Fibroblast of skin of right biceps (primary cell): ENCODE measurements at regions not wholly inside any gene's neighbourhood (a gene's known extent, or its start where the extent isn't known, plus 50 kb on each side); places are given as distances from the start of the nearest gene placed in this dataset.
"Not testable (repeated sequence)": the region's sequence is repeated elsewhere in the genome, so short reads cannot be mapped to it uniquely, and the experiment has no call there.

ENCODE experiments used
- DNase-seq: peaks from one replicate; pipeline ENCODE4 v3.0.0-alpha.2; 2013

DNA sequence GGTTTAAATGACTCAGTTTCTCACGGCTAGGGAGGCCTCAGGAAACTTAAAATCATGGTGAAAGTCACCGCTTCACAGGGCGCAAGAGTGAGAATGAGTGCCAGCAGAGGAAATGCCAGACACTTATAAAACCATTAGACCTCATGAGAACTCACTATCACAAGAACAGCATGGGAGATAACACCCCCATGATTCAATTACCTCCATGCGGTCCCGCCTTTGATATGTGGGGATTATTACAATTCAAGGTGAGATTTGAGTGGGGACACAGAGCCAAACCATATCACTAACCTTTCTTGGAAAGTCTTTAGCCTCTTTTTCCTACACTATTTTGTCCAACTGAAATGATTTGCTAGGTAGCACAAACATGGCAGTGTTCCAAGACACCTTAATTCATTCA, 533.9 kb upstream of the NUDT12 start:
- DNase-seq, result no peak

DNA sequence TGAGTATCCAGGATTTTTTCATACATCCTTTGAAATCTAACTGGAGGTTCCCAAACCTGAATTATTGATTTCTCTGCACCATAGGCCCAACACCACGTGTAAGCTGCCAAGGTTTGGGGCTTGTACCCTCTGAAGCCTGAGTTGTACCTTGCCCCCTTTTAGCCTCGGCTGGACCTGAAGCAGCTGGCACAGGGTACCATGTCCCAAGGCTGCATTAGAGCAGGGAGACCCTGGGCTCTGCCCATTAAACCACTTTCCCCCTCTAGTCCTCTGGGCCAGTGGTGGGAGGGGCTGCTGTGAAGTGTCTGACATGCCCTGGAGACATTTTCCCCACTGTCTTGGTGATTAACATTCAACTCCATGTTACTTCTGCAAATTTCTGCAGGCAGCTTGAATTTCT, 532.9 kb upstream of the NUDT12 start:
- DNase-seq, result no peak

DNA sequence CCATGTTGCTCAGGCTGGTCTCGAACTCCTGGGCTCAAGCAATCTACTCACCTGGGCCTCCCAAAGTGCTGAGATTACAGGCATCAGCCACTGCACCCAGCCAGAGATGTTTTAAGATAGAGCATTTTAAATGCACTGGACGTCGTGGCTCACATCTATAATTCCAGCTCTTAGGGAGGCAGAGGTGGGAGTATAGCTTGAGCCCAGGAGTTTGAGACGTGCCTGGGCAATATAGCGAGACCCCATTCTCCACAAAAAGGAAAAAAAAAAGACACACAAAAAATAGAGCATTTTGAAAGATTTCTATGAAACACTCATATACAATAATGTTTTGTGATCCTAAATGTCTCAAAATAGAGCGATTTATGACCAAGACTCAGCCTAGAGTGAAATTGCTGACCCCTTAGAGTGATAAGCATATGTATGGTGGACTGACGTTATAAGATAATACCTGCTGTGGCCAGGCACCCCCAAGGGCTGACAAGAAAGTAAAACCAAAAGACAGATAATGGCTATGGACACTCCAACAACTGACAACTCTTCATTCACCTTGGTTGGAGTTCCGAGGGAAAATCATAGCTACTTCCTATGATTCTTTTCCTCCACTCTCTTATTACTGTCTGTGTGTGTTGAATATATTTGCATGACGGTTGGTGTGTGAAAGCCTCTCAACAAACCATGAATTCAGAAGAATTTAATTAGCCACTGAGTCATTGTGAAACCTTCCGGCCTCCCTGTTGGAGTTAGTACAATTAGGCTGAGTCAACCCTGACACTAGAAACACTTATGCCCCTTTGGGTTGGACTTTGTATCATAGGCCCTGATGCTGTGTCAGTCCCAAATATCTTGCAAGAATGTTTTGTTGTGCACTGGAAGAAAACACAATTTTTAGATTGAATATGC, 526.5 kb upstream of the NUDT12 start:
- peak; percentile 49 for DNase-seq

DNA sequence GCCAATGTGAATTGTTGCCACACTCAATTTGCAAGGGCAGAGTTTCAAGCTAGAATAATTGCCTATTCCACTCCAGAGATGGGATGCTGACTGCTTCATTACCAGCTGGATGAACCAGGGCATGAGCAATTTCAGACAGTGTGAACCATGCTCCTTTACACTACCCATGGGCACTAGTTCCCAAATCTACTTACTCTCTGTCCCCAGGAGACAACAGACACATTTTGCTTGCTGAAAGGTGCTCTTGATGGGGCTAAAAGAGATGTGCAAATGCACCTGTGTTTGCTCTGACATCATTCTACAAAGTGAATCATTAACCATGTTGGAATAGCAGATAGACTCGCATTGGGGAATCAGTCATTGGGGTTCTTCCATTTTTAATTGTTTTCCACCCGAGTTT, 522.3 kb upstream of the NUDT12 start:
- no peak for DNase-seq

DNA sequence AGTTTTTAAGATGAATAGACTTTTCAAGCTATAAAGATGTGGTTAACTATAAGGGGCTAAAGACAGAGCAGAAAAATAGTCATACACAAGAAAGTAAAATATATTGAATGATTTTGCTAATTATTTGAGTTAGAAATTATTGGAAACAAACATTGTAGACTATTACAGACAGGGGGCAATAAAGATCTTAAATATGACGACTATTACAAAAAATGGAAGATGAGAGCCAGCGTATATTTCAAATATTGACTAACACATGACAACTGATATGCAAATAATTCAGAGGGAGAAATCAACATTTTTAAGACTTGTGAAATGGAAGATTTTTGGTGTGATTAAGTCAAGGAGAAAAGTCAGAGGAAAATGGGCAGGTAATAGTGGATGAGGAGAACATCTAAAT, 520.2 kb upstream of the NUDT12 start:
- DNase-seq, result no peak

DNA sequence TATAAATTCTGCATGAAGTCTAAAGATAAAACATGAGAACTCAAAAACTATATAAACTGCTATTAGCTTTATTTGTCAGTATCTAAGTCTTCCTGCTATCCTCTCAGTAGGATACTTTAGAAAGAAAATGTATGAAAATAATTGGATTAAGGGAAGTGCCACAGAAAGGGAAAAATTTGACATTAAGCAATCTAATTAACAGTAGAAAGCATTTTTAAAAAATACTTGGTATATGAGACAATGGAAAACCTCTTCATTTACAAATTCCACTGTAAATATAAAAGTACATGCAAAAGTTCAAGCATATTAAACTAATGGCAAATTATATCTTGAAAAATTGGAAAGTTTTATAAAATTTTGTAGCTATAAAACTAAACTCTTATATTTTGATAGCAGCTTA, 518.6 kb upstream of the NUDT12 start:
- DNase-seq, result no peak

DNA sequence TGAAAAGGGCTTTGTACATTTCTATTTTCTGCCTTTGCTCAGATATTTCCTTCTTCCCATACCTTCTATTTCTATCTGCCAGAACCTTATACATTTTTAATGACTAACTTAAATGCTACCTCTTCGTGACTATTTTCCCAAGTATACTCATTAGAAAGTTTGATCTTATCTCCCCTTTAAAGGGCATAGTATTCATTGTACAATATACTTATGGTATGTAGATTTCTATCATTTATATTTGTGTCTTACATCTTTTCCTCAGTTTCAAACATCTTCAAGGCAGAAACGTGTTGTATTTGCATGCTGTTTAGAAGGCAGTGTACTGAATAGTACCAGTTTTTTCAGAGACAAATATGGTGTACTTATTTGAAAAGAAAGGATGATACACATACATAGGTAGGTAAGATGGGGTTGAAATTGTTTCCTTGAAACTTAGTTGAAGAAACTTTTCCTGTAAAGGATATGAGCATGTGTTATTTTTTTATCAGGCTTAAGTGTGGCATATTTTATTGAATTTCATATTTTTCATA, 518.1 kb upstream of the NUDT12 start:
- no peak for DNase-seq

DNA sequence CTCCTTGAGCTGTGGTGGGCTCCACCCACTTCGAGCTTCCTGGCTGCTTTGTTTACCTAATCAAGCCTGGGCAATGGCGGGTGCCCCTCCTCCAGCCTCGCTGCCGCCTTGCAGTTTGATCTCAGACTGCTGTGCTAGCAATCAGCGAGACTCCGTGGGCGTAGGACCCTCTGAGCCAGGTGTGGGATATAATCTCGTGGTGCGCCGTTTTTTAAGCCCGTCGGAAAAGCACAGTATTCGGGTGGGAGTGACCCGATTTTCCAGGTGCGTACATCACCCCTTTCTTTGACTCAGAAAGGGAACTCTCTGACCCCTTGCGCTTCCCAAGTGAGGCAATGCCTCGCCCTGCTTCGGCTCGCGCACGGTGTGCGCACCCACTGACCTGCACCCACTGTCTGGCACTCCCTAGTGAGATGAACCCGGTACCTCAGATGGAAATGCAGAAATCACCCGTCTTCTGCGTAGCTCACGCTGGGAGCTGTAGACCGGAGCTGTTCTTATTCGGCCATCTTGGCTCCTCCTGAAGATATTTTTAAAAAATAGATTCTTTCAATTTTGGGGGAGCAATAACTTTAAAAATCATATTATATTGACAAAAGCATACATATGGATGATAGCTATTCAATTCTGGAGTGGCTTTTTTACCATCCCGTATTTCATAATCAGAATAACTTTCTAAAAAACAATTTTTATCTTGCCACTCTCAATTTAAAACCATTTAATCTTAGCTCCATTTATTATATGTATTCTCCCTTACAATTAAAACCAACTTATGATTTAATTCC, 517.5 kb upstream of the NUDT12 start:
- DNase-seq, result not testable (repeated sequence)

DNA sequence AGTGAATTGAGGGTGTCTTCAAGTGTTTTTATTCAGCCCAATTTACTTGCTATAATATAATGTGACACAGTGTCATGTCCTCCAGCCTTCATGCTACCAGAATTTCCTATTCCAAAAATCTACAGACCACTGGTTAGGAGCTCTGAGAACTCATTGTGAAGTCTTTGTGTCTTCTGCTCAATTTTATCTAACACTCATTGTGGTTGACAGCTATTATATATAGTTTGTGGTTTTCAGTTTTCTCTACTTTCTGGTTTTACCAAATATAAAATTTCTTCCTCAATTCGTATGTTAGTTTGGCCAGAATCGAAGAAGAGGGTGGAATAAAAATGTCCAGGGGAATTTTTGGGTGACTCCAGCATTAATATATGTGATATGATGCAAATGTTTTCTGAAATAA, 509.3 kb upstream of the NUDT12 start:
- DNase-seq, result no peak

DNA sequence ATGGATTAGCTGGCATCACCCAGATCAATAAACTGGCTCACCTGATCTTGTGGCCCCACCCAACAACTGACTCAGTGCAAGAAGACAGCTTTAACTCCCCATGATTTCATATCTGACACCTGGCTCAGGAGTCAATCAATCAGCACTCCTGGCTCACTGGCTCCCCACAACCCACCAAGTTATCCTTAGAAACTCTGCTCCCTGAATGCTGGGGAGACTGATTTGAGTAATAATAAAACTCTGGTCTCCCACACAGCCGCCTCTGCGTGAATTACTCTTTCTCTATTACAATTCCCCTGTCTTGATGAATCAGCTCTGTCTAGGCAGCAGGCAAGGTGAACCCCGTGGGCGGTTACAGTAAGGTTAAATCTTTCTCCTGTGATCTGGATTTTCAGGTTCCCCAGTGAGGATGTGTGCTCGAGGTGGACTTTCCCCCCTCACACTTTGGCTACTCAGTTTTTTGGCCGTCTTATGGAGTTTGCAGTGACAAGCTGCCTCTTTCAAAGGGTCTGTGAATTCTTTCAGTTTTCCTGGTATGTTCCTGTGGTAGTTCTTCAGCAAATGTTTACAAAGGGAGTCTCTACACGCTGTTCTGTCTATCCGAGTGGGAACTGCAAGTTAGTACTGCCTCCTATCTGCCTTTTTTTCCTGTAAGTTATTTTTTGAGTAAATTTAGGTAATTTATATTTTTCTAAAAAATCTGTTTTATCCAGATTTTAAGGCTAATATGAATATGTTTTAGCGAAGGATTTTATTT, 500.2 kb upstream of the NUDT12 start:
- no peak for DNase-seq

DNA sequence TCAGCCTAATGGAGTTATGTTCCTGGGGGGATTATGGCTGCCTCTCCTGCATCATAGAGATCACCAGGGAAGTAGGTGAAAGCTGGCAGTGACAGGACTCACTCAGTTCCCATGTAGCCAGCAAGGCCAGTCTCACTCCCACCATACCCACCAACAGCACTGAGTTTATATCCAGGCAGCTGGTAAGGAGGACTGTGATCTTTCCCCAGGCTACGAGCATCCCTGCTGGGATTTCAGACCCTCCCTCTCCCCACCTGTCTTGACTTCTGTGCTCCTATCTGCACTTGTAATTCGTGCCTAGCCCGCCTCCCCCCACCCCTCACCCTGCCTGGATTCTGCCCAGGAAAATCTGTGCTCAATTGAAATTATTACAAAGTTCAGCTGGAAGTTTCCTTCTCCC, 499.1 kb upstream of the NUDT12 start:
- DNase-seq, result no peak

DNA sequence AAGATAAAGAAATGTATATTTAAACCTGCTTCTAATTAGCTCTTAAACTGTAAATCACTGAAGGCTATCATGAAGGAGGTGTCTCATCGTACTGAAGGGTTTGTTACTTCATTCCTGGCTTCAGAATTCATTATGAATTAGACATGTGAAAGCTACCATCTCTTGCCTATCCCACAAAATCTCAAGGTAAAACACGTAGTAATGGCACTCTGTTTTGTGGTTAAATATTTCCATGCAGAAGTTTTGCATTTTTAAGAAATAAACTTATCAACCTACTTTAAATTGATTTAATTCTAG, 490.7 kb upstream of the NUDT12 start:
- peak; percentile 24 for DNase-seq

DNA sequence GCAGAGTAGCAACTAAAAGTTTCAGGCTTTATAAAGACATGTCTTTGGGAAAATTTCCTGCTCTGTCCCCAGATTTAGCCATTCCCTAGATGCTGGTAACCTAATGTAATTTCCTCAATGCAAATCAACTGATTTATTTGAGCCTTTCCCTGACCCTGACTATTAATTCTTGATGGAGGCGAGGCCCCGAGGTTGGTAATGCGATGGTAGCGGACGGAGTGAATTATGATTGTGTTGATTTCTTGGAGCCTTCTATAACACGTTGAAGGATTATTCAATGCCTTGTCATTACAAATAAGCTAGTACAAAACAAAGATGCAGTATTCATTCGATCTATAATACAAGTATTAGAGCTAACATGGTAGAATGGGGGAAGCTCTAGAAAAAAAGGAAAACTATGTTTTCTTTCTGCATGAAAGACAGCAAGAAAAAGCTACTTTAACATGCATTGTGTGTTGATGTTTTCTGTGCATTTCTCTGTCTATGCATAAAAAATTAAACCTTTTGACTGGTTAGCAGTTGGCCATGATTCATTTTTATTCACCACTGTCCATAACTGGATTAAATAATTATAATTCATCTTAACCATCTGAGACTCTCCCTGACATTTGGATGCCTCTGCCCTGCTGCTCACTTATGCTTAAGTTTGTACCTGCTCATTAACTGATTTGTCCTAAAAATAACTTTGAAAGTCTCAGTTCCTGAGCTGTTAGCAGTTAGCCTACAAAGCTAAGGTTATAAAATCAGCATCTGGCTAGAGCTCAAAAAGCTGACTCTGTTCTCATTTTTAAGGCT, 490.2 kb upstream of the NUDT12 start:
- DNase-seq, result no peak

DNA sequence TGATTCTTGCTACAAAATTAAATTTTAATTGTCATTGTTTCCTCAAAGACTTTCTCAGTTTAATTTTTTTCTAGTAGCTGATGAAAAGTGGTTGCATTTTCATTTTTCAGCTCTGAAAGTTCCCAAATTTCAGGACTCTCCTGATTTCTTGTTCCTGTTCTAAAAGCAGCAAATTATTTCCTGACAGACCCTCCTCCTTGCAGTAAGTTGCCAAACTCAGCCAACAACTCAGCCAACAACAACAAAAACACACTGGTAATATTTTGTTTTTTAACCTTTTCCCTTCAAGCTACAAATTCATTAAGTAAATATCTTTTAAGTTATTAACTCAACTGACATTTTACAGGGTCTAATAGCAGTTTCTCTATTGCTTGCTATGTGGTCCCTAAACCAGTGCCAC, 487.8 kb upstream of the NUDT12 start:
- DNase-seq, result no peak

DNA sequence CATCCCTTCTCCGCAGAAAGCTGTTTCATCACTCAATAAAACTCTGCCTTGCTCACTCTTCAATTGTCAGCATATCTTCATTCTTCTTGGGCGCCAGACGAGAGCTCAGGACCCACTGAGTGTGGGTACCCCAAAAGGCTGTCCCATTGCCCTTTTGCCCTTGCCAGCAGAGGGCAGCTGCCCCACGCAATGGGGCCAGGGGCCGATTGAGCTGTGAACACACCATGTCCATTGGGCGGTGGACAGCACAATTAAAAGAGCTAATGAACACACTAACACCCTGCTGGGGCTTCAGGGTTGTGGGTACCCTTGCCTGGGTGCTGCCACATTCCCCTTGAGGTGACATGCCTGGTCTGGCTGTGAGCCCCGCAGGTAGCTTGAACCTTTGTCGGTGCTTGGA, 487.2 kb upstream of the NUDT12 start:
- no peak for DNase-seq

DNA sequence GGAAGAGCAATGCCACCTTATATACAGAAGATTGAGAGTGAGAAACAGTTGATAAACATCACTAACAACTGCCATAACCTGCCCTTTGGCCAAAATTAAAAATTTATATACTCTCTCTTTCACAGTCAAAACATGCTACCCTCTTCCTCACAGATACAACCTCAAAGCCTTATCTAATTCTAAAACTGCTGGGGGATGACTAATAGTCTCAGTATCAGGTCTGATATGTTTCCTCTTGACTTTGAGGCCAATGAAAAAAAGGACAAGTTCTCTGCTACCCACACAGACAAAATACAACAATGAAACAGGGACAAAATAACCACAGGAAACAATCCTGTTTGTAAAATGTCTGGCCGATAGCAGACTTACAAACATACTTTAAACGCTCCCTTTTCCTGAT, 485.6 kb upstream of the NUDT12 start:
- no peak for DNase-seq

DNA sequence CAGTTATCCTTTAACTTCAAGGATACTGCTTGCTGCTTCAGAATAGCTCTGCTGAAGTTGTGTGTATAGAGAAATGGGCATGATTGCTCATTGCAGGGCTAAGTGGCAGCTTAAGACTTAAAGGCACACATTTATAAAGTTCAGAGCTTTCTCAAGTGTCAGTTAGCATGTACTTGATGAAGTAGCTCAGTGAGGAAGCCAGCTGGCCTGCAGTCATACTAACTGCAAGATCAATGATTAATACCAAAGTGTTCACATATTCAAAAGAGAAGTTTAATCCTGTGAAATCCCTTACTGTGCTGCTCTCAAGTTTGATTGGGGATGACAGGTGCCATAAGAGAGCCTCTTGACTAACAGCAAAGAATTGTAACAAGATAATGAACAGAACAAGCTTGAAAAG, 483.4 kb upstream of the NUDT12 start:
- DNase-seq, result no peak

DNA sequence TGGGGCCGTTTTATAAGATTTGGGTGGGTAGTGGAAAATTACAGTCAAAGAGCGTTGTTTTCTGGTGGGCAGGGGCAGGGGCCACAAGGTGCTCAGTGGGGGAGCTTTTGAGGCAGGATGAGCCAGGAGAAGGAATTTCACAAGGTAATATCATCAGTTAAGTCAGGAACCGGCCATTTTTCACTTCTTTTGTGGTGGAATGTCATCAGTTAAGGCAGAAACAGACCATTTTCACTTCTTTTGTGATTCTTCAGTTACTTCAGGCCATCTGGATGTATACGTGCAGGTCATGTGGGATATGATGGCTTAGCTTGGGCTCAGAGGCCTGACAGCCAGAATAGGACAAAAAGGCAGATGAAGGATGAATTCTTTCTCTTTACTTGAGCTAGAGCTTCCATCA, 477.3 kb upstream of the NUDT12 start:
- not testable (repeated sequence) for DNase-seq

DNA sequence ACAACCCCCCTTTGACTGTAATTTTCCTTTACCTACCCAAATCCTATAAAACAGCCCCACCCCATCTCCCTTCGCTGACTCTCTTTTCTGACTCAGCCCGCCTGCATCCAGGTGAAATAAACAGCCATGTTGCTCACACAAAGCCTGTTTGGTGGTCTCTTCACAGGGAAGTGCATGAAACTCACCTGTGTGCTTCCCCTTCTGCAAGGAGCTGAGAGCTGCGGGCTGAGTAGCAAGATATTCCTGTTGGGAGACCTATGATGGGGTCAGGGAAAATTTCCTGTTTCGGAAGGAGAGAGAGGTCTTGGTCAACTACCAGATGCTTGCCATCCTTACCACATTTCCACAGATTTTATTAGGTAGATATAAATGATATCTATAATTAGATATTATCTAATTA, 474.5 kb upstream of the NUDT12 start:
- not testable (repeated sequence) for DNase-seq

DNA sequence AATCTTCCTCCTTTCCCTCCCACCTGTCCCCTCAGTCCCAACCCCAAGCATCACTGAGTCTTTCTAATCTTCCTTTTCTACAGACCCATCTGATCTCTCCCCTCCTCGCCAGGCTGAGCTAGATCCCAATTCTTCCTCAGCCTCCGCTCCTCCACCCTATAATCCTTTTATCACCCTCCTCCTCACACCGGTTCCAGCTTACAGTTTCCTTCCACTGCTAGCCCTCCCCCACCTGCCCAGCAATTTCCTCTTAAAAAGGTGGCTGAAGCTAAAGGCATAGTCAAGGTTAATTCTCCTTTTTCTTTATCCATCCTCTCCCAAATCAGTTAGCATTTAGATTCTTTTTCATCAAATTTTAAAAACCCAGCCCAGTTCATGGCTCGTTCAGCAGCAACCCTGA, 470.6 kb upstream of the NUDT12 start:
- DNase-seq, result not testable (repeated sequence)

DNA sequence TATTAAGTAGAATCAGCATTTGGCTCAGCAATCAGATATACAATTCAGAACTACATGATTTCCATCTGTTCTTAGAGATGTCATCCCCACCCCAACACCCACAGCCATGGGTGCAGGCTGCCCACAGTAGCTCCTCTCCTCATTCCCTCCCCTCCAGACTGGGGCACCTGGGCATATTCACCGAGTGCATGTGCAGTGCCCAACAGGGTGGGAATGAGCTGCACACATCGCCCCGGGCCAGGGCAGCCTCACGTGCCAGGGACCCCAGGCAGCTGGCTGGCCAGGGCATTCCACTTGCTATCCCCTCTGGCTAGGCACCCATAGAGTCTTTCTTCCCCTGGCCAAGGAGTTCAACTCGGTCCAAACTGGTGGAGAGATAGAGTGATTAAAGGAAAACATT, 461.9 kb upstream of the NUDT12 start:
- DNase-seq, result no peak

DNA sequence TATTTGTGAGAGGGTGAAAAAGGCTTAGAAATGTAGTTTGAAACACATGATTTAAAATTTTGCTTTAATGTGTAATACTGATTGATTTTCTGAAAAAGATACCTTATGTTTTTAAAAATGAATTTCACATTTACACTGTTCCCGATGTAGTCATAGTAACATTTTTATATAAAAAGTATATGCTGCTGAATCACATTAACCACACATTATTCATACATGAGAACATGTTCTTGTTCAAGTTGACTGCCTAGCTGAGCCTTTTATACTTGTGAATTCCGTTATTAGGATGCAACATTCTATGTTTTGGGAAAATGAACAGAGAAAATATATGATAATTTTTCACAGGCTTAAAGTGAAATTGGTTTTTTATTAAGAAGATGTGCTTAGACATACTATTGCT, 461.1 kb upstream of the NUDT12 start:
- DNase-seq, result no peak

DNA sequence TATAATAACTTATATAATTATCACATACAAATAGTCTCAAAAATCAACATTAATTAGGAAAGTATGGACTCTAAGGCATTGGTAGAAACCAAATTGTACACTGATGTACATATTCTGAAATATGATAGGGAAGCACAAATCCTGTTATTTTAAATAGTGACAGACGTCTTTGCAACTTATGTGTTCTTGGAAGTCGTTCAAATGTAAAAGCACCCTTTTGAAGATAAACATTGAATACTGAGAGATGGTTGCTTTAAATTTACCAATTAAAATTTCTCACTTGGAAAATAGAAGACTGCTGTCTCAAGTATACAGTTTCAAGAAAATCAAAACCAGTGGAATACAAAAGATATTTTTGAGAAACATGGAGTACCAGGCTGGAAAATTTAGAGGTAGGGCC, 457.4 kb upstream of the NUDT12 start:
- DNase-seq, result no peak
